Hepatocyte (in vitro differentiated cells): ENCODE measurements at regions not wholly inside any gene's neighbourhood (a gene's known extent, or its start where the extent isn't known, plus 50 kb on each side); places are given as distances from the start of the nearest gene placed in this dataset.

Experiments used
- DNase-seq: peaks from one replicate; pipeline ENCODE4 v3.0.0-alpha.2; 2016; ENCODE audit warnings: low spot score
- H2AFZ ChIP-seq: fragments of 200-600 bp; sonication (generic); 2 replicates; pipeline ENCODE4 v1.6.0; 2016; ENCODE audit warnings: antibody characterized with exemption, mild to moderate bottlenecking
- H3K27ac ChIP-seq: fragments of 200-600 bp; sonication (generic); 2 replicates; pipeline ENCODE4 v1.5.1; 2016; ENCODE audit warnings: mild to moderate bottlenecking
- H3K27me3 ChIP-seq: fragments of 200-600 bp; sonication (generic); 2 replicates; pipeline ENCODE4 v1.6.1; 2016
- H3K36me3 ChIP-seq: fragments of 200-600 bp; sonication (generic); replicated peaks from 2 replicates; pipeline ENCODE4 v1.5.1; 2016; ENCODE audit warnings: low read depth; ENCODE audit not compliant: insufficient read depth
- H3K4me1 ChIP-seq: fragments of 200-600 bp; sonication (generic); 2 replicates; pipeline ENCODE4 v1.5.1; 2016; ENCODE audit warnings: mild to moderate bottlenecking, moderate library complexity; ENCODE audit not compliant: insufficient read depth
- H3K4me2 ChIP-seq: fragments of 200-600 bp; sonication (generic); 2 replicates; pipeline ENCODE4 v1.6.0; 2016
- H3K4me3 ChIP-seq: fragments of 200-600 bp; sonication (generic); 2 replicates; pipeline ENCODE4 v1.5.1; 2016; ENCODE audit warnings: mild to moderate bottlenecking
- H3K79me2 ChIP-seq: fragments of 200-600 bp; sonication (generic); 2 replicates; pipeline ENCODE4 v1.6.0; 2017; ENCODE audit warnings: mild to moderate bottlenecking
- H3K9me2 ChIP-seq: fragments of 200-600 bp; sonication (generic); replicated peaks from 2 replicates; pipeline ENCODE4 v1.6.0; 2017; ENCODE audit warnings: mild to moderate bottlenecking; ENCODE audit not compliant: insufficient read depth
- H3K9me3 ChIP-seq: fragments of 200-600 bp; sonication (generic); 2 replicates; pipeline ENCODE4 v1.5.1; 2016; ENCODE audit warnings: low read depth, mild to moderate bottlenecking
- H4K20me1 ChIP-seq: fragments of 200-600 bp; sonication (generic); 2 replicates; pipeline ENCODE4 v1.6.0; 2016; ENCODE audit warnings: mild to moderate bottlenecking; ENCODE audit not compliant: insufficient read depth, poor library complexity, severe bottlenecking
- EZH2 ChIP-seq: fragments of 200-600 bp; sonication (generic); IDR thresholded peaks from 2 replicates; pipeline ENCODE4 v1.6.1; 2016; ENCODE audit warnings: antibody characterized with exemption, mild to moderate bottlenecking, borderline replicate concordance
- EZH2phosphoT487 ChIP-seq: fragments of 200-600 bp; sonication (generic); IDR thresholded peaks from one replicate; pipeline ENCODE4 v1.6.1; 2018; ENCODE audit warnings: antibody characterized with exemption, mild to moderate bottlenecking, low read depth, moderate library complexity; ENCODE audit not compliant: unreplicated experiment, severe bottlenecking
- WGBS: methylation state at CpG from one replicate; pipeline ENCODE4 v1.1.6; 2016; ENCODE audit warnings: low lambda C conversion rate; ENCODE audit errors: missing lambda C conversion rate; 5-methylcytosine and 5-hydroxymethylcytosine counted together
- TF ChIP-seq, protein P1 (sequence below): fragments of 200-600 bp; sonication (generic); IDR thresholded peaks from 2 replicates; pipeline ENCODE4 v1.5.1; 2016; ENCODE audit warnings: antibody characterized with exemption, mild to moderate bottlenecking; ENCODE audit not compliant: poor library complexity

GRCh38 chr2:142602418-142602989 is 275.0 kb upstream of the KYNU start:
- H3K4me3 ChIP-seq: no peak overlapping the region
- H3K4me1 ChIP-seq: no peaks in the 10 kb centered on the region
- TF ChIP-seq EZH2: no peak
- TF ChIP-seq, protein P1, sequence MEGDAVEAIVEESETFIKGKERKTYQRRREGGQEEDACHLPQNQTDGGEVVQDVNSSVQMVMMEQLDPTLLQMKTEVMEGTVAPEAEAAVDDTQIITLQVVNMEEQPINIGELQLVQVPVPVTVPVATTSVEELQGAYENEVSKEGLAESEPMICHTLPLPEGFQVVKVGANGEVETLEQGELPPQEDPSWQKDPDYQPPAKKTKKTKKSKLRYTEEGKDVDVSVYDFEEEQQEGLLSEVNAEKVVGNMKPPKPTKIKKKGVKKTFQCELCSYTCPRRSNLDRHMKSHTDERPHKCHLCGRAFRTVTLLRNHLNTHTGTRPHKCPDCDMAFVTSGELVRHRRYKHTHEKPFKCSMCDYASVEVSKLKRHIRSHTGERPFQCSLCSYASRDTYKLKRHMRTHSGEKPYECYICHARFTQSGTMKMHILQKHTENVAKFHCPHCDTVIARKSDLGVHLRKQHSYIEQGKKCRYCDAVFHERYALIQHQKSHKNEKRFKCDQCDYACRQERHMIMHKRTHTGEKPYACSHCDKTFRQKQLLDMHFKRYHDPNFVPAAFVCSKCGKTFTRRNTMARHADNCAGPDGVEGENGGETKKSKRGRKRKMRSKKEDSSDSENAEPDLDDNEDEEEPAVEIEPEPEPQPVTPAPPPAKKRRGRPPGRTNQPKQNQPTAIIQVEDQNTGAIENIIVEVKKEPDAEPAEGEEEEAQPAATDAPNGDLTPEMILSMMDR: no peak
- no peak for TF ChIP-seq EZH2phosphoT487
- no peaks in the 10 kb centered on the region for H3K27me3 ChIP-seq
- no peaks in the 10 kb centered on the region for H4K20me1 ChIP-seq
- no peak overlapping the region for H3K4me2 ChIP-seq
- H3K9me2 ChIP-seq: no peaks in the 10 kb centered on the region
- H3K9me3 ChIP-seq: no peaks in the 10 kb centered on the region
- no peaks in the 10 kb centered on the region for H3K79me2 ChIP-seq
- H2AFZ ChIP-seq: no peak overlapping the region
- H3K27ac ChIP-seq: no peak overlapping the region
- no peaks in the 10 kb centered on the region for H3K36me3 ChIP-seq
- no peak for DNase-seq

DNA sequence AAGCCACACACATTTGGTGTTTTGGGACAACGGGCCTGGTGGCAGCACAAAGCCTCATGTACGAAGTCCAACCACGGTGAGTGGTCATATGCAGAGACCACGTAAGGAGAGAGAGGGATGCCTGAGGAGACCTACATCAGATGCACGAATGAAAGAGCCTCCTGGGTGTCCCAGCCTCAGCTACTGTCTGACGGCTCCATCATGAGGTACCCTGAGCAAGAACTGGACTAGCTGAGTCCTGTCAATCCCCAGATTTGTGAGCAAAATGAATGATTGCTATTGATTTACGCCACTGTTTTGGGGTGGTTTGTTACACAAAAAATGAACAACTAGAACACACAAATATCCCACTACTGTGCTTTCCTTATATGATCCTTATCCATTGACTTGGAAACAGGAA is 275.7 kb upstream of the KYNU start:
- DNase-seq: no peak
- Histone ChIP-seq H3K9me3 (no peaks in the 10 kb centered on the region), H4K20me1 (no peaks in the 10 kb centered on the region), H3K9me2 (no peaks in the 10 kb centered on the region), H3K27ac (no peak overlapping the region), H3K36me3 (no peaks in the 10 kb centered on the region), H3K27me3 (no peaks in the 10 kb centered on the region), H2AFZ (no peak overlapping the region), H3K4me3 (no peak overlapping the region), H3K79me2 (no peaks in the 10 kb centered on the region), H3K4me1 (no peaks in the 10 kb centered on the region), H3K4me2 (no peak overlapping the region)
- WGBS: 92% methylated on average over 7 of the region's 7 CpGs
- TF ChIP-seq, protein P1: no peak
- TF ChIP-seq EZH2 (no peak), EZH2phosphoT487 (no peak)

- H3K27ac ChIP-seq: no peak overlapping the region
- H3K9me3 ChIP-seq: no peaks in the 10 kb centered on the region
- H3K4me1 ChIP-seq: no peaks in the 10 kb centered on the region
- H3K4me2 ChIP-seq: no peak overlapping the region
- no peaks in the 10 kb centered on the region for H3K27me3 ChIP-seq
- no peaks in the 10 kb centered on the region for H4K20me1 ChIP-seq
- TF ChIP-seq EZH2phosphoT487: no peak
- TF ChIP-seq EZH2: no peak
- TF ChIP-seq, protein P1: no peak
- no peaks in the 10 kb centered on the region for H3K79me2 ChIP-seq
- H3K9me2 ChIP-seq: no peaks in the 10 kb centered on the region
- no peaks in the 10 kb centered on the region for H3K36me3 ChIP-seq
- no peak overlapping the region for H3K4me3 ChIP-seq
- DNase-seq: no peak
- no peak overlapping the region for H2AFZ ChIP-seq
Observed at GRCh38 chr2:142599504-142599903, 278.0 kb upstream of the KYNU start.

DNA sequence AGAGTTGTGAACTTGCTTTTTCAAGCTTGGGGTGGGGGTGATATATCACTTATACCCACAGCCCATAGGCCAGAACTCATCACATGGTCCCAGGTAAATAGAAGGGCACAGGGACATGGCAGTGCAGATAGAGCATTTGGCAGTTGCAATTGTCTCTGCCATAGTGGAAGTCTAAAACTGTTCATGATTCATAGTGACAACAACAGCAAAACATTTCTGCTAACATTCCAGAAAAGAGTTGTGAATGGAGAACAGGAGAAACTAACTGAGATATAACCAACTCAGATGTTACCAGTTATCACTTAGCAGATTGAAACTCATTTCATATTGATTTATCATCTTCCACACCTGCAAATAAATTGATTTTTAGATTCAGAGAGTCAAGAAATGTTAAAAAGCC is 278.6 kb upstream of the KYNU start:
- Histone ChIP-seq H3K4me3 (no peak overlapping the region), H3K4me2 (no peak overlapping the region), H3K9me2 (no peaks in the 10 kb centered on the region), H3K27me3 (no peaks in the 10 kb centered on the region), H3K79me2 (no peaks in the 10 kb centered on the region), H3K9me3 (no peaks in the 10 kb centered on the region), H3K27ac (no peak overlapping the region), H3K4me1 (no peaks in the 10 kb centered on the region), H2AFZ (no peak overlapping the region), H4K20me1 (no peaks in the 10 kb centered on the region), H3K36me3 (no peaks in the 10 kb centered on the region)
- TF ChIP-seq EZH2phosphoT487 (no peak), EZH2 (no peak)
- TF ChIP-seq, protein P1: no peak
- DNase-seq: no peak
